HepG2 (cell line): ENCODE measurements at regions not wholly inside any gene's neighbourhood (a gene's known extent, or its start where the extent isn't known, plus 50 kb on each side); places are given as distances from the start of the nearest gene placed in this dataset.
"Not testable (repeated sequence)": the region's sequence is repeated elsewhere in the genome, so short reads cannot be mapped to it uniquely, and the experiment has no call there.

ENCODE experiments used
- ATAC-seq: fragments of 200-7000 bp; cut with Tn5 transposase; 3 replicates; pipeline ENCODE4 v1.9.1; 2020; ENCODE audit warnings: mild to moderate bottlenecking, moderate library complexity
- BruUV-seq: library from RNA; stranded (reverse); fragments of 400-500 nt; replicated peaks from 2 replicates; lab custom pipeline; 2021; lab: Mats Ljungman, UMichigan
- CTCF ChIA-PET: fragments of 300-600 bp; formaldehyde crosslinking; extraction: SDS; loops from one replicate; lab custom pipeline; 2021; ENCODE audit warnings: low total read pairs, inconsistent platforms, low intra/inter-chr PET ratio; lab: Yijun Ruan, JAX
- POLR2A ChIA-PET: fragments of 350-600 bp; sonication (Branson Sonifier 250); formaldehyde crosslinking; loops from one replicate; lab custom pipeline; 2020; ENCODE audit warnings: antibody characterized with exemption, inconsistent platforms; lab: Yijun Ruan, JAX
- DNase-seq: peaks from one replicate; pipeline ENCODE4 v3.0.0-alpha.2; 2015; ENCODE audit warnings: low spot score
- FAIRE-seq: peaks from 3 replicates; lab custom pipeline; 2011; peaks lifted over from hg19 to GRCh38; lab: Jason Lieb, UNC
- H2AFZ ChIP-seq: one replicate; pipeline ENCODE4 v1.6.1; 2011; ENCODE audit warnings: low read length, inconsistent platforms
- H3K27ac ChIP-seq: fragments of 300-600 bp; 3 replicates; pipeline ENCODE4 v1.8.0; 2011; ENCODE audit warnings: mixed run types, mild to moderate bottlenecking, mixed read lengths, low read length, inconsistent platforms; ENCODE audit not compliant: insufficient read depth; ENCODE audit errors: extremely low read length
- H3K27me3 ChIP-seq, 2 experiments: fragments of 200-600 bp in 1 of 2; 2 replicates in 1 of 2; 3 replicates in 1 of 2; pipeline versions ENCODE4 v1.6.0 to v1.8.0; 2011; ENCODE audit warnings: low read length in 2 of 2, mild to moderate bottlenecking in 2 of 2, moderate library complexity in 2 of 2, inconsistent platforms in 1 of 2; ENCODE audit not compliant: insufficient read depth in 2 of 2, control insufficient read depth in 1 of 2
- H3K36me3 ChIP-seq, 2 experiments: fragments of 200-600 bp in 1 of 2; replicated peaks in 1 of 2; 2 replicates in 1 of 2; 3 replicates in 1 of 2; pipeline versions ENCODE4 v1.5.1 to v1.8.0; 2011; ENCODE audit warnings: low read length in 2 of 2, inconsistent platforms in 1 of 2; ENCODE audit not compliant: insufficient read depth in 2 of 2, control insufficient read depth in 1 of 2
- H3K4me1 ChIP-seq: 2 replicates; pipeline ENCODE4 v1.5.1; 2012; ENCODE audit warnings: low read length, inconsistent platforms; ENCODE audit not compliant: insufficient read depth
- H3K4me2 ChIP-seq: 2 replicates; pipeline ENCODE4 v1.6.0; 2011; ENCODE audit warnings: low read depth, low read length, inconsistent platforms
- H3K4me3 ChIP-seq, 3 experiments: fragments of 200-600 bp in 1 of 3; sonication (generic), shearing (Covaris generic) in 1 of 3; replicated peaks in 1 of 3; 2 replicates each; pipeline ENCODE4 v1.5.1; 2011 to 2016; ENCODE audit warnings: low read length in 3 of 3, inconsistent platforms in 2 of 3, low read depth in 2 of 3, mild to moderate bottlenecking in 2 of 3, control low read depth in 1 of 3, mixed read lengths in 1 of 3; ENCODE audit not compliant: insufficient read depth in 1 of 3
- H3K79me2 ChIP-seq: one replicate; pipeline ENCODE4 v1.6.1; 2011; ENCODE audit warnings: low read length, inconsistent platforms; ENCODE audit not compliant: insufficient read depth
- H3K9ac ChIP-seq: 2 replicates; pipeline ENCODE4 v1.6.0; 2011; ENCODE audit warnings: mild to moderate bottlenecking, low read depth, low read length, inconsistent platforms; ENCODE audit not compliant: insufficient read depth
- H3K9me3 ChIP-seq: 2 replicates; pipeline ENCODE4 v1.5.1; 2012; ENCODE audit warnings: mild to moderate bottlenecking, low read length
- H4K20me1 ChIP-seq: 2 replicates; pipeline ENCODE4 v1.6.0; 2011; ENCODE audit warnings: inconsistent platforms, mild to moderate bottlenecking, low read length, moderate library complexity; ENCODE audit not compliant: insufficient read depth
- CERS6 ChIP-seq: sonication (generic); formaldehyde crosslinking; IDR thresholded peaks from 2 replicates; pipeline ENCODE4 v1.5.0; 2020; ENCODE audit warnings: missing genetic modification reagents
- MAFF ChIP-seq: IDR thresholded peaks from 2 replicates; pipeline ENCODE4 v1.6.1; 2011; ENCODE audit warnings: low read depth, low read length, improper control_type of control experiment
- MAFK ChIP-seq, 2 experiments: IDR thresholded peaks in 1 of 2; conservative IDR thresholded peaks in 1 of 2; 2 replicates each; pipeline ENCODE4 v1.6.1; 2011; ENCODE audit warnings: improper control_type of control experiment in 2 of 2, low read length in 2 of 2
- ZNF629 ChIP-seq: sonication (generic); formaldehyde crosslinking; conservative IDR thresholded peaks from 2 replicates; pipeline ENCODE4 v1.5.0; 2020; ENCODE audit warnings: missing genetic modification reagents
- WGBS: methylation state at CpG from one replicate; pipeline ENCODE4 v1.1.6; 2017; ENCODE audit warnings: low lambda C conversion rate; 5-methylcytosine and 5-hydroxymethylcytosine counted together
- in situ Hi-C: cut with HindIII; loops from 2 replicates; pipeline ENCODE4 v1.10.0; 2017; ENCODE audit warnings: low pct_unique_long_range_greater_than_20kb; ENCODE audit not compliant: extremely low pct_ligation_motif_present
- intact Hi-C: fragments of 100-400 bp; cut with micrococcal nuclease; formaldehyde crosslinking; loops from one replicate; pipeline ENCODE4 v1.10.0; 2022; ENCODE audit not compliant: unreplicated experiment

GRCh38 chr3:70618151-70618550 is 305.7 kb upstream of the MDFIC2 start:
- Histone ChIP-seq H3K36me3 (no peaks in the 10 kb centered on the region), H3K9ac (no peak overlapping the region), H3K4me2 (no peak overlapping the region), H3K9me3 (no peaks in the 10 kb centered on the region), H3K4me1 (no peaks in the 10 kb centered on the region), H3K4me3 (no peak overlapping the region), H3K79me2 (no peaks in the 10 kb centered on the region), H4K20me1 (no peaks in the 10 kb centered on the region), H3K27me3 (no peaks in the 10 kb centered on the region; a peak in 1 of 5 replicates), H3K27ac (no peak overlapping the region), H2AFZ (no peak overlapping the region)
- TF ChIP-seq CERS6 (no peak), ZNF629 (no peak), MAFK (conservative IDR thresholded peaks at IDR 0.05 in 1 of 2, IDR thresholded peaks at IDR 0.05 in 1 of 2; ENCODE audit: low read length in 2 of 2) (peak; percentile 90 to 94), MAFF (peak; percentile 93)
- WGBS: 30% methylated on average over 1 of the region's 1 CpG
- ATAC-seq (no peak), FAIRE-seq (no peak), DNase-seq (no peak)
- BruUV-seq: no TSS peak
- intact Hi-C loops: no loop called here
- CTCF ChIA-PET: no interaction called here
- in situ Hi-C loops: no loop called here
- POLR2A ChIA-PET: no interaction called here

DNA sequence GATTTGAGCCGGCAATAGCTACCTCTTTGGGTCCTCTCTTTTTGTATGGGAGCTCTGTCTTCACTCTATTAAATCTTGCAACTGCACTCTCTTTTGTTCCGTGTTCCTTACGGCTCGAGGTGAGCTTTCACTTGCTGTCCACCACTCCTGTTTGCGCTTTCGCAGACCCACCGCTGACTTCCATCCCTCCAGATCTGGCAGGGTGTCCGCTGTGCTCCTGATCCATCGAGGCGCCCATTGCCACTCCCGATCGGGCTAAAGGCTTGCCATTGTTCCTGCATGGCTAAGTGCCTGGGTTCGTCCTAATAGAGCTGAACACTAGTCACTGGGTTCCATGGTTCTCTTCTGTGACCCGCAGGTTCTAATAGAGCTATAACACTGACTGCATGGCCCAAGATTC is 304.9 kb upstream of the MDFIC2 start:
- DNase-seq, POLR2A ChIA-PET, intact Hi-C loops, H3K9me3 ChIP-seq, H3K9ac ChIP-seq, H3K36me3 ChIP-seq, BruUV-seq, in situ Hi-C loops, H3K79me2 ChIP-seq, H4K20me1 ChIP-seq, H2AFZ ChIP-seq, FAIRE-seq, CTCF ChIA-PET, H3K27me3 ChIP-seq, H3K4me2 ChIP-seq, H3K27ac ChIP-seq, H3K4me1 ChIP-seq, ATAC-seq, H3K4me3 ChIP-seq: not testable (repeated sequence)
- 36% methylated on average over 13 of the region's 14 CpGs for WGBS
